ENCODE measurements at regions not wholly inside any gene's neighbourhood (a gene's known extent, or its start where the extent isn't known, plus 50 kb on each side); places are given as distances from the start of the nearest gene placed in this dataset.

GRCh38 chrX:10077425-10078188 is 79.2 kb upstream of the CLCN4 start:
- in situ Hi-C loops (cut with MboI; ENCODE audit: low sequenced_read_pairs), result no loop called here

- in situ Hi-C loops (cut with MboI; ENCODE audit: low sequenced_read_pairs), result no loop called here
Observed at GRCh38 chrX:10078266-10078665, 78.5 kb upstream of the CLCN4 start.

GRCh38 chrX:10079231-10079630 is 77.5 kb upstream of the CLCN4 start:
- in situ Hi-C loops (cut with MboI; ENCODE audit: low sequenced_read_pairs), result no loop called here

GRCh38 chrX:10083809-10084208 is 73.0 kb upstream of the CLCN4 start:
- in situ Hi-C loops (cut with MboI; ENCODE audit: low sequenced_read_pairs), result no loop called here

- in situ Hi-C loops (cut with MboI; ENCODE audit: low sequenced_read_pairs), result no loop called here
Observed at GRCh38 chrX:10085223-10085622, 71.6 kb upstream of the CLCN4 start.

- in situ Hi-C loops (cut with MboI; ENCODE audit: low sequenced_read_pairs), result no loop called here
Observed at GRCh38 chrX:10086676-10087075, 70.1 kb upstream of the CLCN4 start.

GRCh38 chrX:10087391-10087790 is 69.4 kb upstream of the CLCN4 start:
- in situ Hi-C loops (cut with MboI; ENCODE audit: low sequenced_read_pairs), result no loop called here

- in situ Hi-C loops (cut with MboI; ENCODE audit: low sequenced_read_pairs), result no loop called here
Observed at GRCh38 chrX:10089378-10089795, 67.4 kb upstream of the CLCN4 start.

- in situ Hi-C loops (cut with MboI; ENCODE audit: low sequenced_read_pairs), result no loop called here
Observed at GRCh38 chrX:10090319-10090718, 66.5 kb upstream of the CLCN4 start.

- in situ Hi-C loops (cut with MboI; ENCODE audit: low sequenced_read_pairs), result no loop called here
Observed at GRCh38 chrX:10095246-10095645, 61.5 kb upstream of the CLCN4 start.

- in situ Hi-C loops (cut with MboI; ENCODE audit: low sequenced_read_pairs), result no loop called here
Observed at GRCh38 chrX:10095698-10096432, 60.9 kb upstream of the CLCN4 start.

- in situ Hi-C loops (cut with MboI; ENCODE audit: low sequenced_read_pairs), result no loop called here
Observed at GRCh38 chrX:10098270-10098713, 58.5 kb upstream of the CLCN4 start.

- in situ Hi-C loops (cut with MboI; ENCODE audit: low sequenced_read_pairs), result no loop called here
Observed at GRCh38 chrX:10099411-10099810, 57.4 kb upstream of the CLCN4 start.

GRCh38 chrX:10101269-10101668 is 55.5 kb upstream of the CLCN4 start:
- in situ Hi-C loops (cut with MboI; ENCODE audit: low sequenced_read_pairs), result loop anchor here (25.0 kb wide), 1 partner anchor 214 kb away; no protein-coding TSS in a partner anchor

- in situ Hi-C loops (cut with MboI; ENCODE audit: low sequenced_read_pairs), result loop anchor here (25.0 kb wide), 1 partner anchor 215 kb away; no protein-coding TSS in a partner anchor
Observed at GRCh38 chrX:10102046-10102704, 54.6 kb upstream of the CLCN4 start.

- in situ Hi-C loops (cut with MboI; ENCODE audit: low sequenced_read_pairs), result loop anchor here (25.0 kb wide), 1 partner anchor 216 kb away; no protein-coding TSS in a partner anchor
Observed at GRCh38 chrX:10103023-10103422, 53.8 kb upstream of the CLCN4 start.

- in situ Hi-C loops (cut with MboI; ENCODE audit: low sequenced_read_pairs), result loop anchor here (25.0 kb wide), 1 partner anchor 218 kb away; no protein-coding TSS in a partner anchor
Observed at GRCh38 chrX:10104958-10105658, 51.7 kb upstream of the CLCN4 start.

- in situ Hi-C loops (cut with MboI; ENCODE audit: low sequenced_read_pairs), result loop anchor here (25.0 kb wide), 1 partner anchor 220 kb away; no protein-coding TSS in a partner anchor
Observed at GRCh38 chrX:10106806-10107205, 50.0 kb upstream of the CLCN4 start.

Measured in HL-60/S4 treated with phorbol 12-myristate 13-acetate at 8.2 ng/mL for 4 days and 3 days (cell line).